GM18505 (cell line): ENCODE measurements at regions not wholly inside any gene's neighbourhood (a gene's known extent, or its start where the extent isn't known, plus 50 kb on each side); places are given as distances from the start of the nearest gene placed in this dataset.
A peak's percentile ranks its signal among the peaks of the same experiment; 100 is the strongest.

Experiments used
- ATAC-seq: cut with Tn5 transposase; IDR thresholded peaks from one replicate; pipeline ENCODE4 v1.9.1; 2021; ENCODE audit not compliant: unreplicated experiment
- POLR2A ChIP-seq: IDR thresholded peaks from 4 replicates; pipeline ENCODE4 v1.6.1; 2011; ENCODE audit warnings: borderline replicate concordance; ENCODE audit not compliant: insufficient read depth, insufficient read length; ENCODE audit errors: extremely low read depth

- no peak for TF ChIP-seq POLR2A
These were observed 194.6 kb upstream of the RBPJ start for GRCh38 chr4:26126143-26126718.

GRCh38 chr4:26126994-26127393 lies 193.8 kb upstream of the RBPJ start:
- ATAC-seq = no peak

More at GRCh38 chr4:26126143-26126718, 194.6 kb upstream of the RBPJ start:
- ATAC-seq = peak; percentile 56

DNA sequence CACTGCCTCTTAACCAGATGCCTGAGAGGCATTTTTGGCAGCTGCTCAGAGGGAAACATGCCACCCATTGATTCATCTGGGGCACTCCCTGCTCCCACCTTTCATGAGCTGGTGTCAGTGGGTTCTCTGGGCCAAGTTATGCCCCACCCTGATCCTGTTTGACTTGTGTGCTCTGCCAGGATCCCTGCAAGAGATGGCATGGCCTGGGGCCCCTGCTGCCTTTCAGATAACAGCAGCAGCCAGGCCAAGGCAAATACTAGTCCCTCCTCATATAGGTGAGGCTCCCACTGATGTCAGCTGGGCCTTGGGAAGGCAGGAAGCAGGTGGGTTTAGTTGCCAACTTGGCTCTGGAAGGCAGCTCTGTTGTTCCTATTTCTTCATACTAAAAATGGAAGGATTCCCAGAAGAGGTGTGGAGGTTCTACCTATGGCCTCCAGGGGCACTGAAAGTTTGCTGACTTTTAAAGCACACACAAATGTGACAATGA lies 192.9 kb upstream of the RBPJ start:
- no peak for TF ChIP-seq POLR2A
- ATAC-seq = no peak

More at GRCh38 chr4:26126994-26127393, 193.8 kb upstream of the RBPJ start:
- TF ChIP-seq POLR2A = no peak

GRCh38 chr4:26130173-26130572 lies 190.6 kb upstream of the RBPJ start:
- peak; percentile 65 for ATAC-seq
- TF ChIP-seq POLR2A = no peak

- no peak for TF ChIP-seq POLR2A
- no peak for ATAC-seq
These were observed 189.9 kb upstream of the RBPJ start for GRCh38 chr4:26130841-26131432.

- peak; percentile 51 for ATAC-seq
- TF ChIP-seq POLR2A = no peak
These were observed 189.1 kb upstream of the RBPJ start for GRCh38 chr4:26131711-26132110.

- ATAC-seq = no peak
- TF ChIP-seq POLR2A = no peak
These were observed 188.0 kb upstream of the RBPJ start for GRCh38 chr4:26132858-26133257.

DNA sequence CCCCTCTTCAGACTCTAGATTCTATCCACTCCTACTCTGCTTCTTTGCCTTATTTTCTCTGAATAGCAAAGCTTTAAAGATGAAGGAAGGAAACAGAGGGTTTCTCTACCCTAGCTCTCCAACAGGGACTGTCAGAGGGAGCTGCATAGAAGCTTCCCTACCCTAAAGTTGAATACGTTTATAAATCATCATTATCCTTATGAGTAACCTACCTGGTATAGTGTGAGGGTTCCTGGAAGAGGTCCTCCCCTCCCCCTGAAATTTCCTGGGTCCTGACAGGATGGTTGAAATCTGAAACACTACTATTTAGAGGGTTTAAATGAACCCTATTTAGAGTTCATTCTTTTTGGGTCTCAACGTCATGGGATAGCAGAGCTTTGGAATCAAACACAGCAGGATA lies 187.0 kb upstream of the RBPJ start:
- ATAC-seq = no peak
- TF ChIP-seq POLR2A = no peak

DNA sequence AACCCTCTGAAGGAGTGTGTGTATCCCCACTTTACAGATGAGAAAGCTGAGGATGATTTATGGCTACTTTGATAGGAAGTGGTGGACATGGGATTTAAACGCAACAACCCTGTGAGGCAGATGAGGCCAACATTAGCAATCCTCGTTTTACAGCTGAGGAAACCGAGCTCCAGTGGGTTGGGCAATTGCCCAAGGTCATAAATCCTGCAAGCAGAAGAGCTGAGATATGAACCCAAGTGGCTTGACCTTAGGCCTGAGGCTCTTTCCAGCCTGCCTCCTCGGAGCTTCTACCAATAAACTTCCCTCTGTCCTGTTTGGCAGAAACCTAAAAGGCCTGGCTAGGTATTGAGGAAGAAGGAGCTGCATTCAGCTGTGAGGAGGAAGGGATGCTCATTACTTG lies 185.5 kb upstream of the RBPJ start:
- ATAC-seq = no peak
- no peak for TF ChIP-seq POLR2A

- no peak for ATAC-seq
- TF ChIP-seq POLR2A = no peak
These were observed 184.2 kb upstream of the RBPJ start for GRCh38 chr4:26136615-26137014.

DNA sequence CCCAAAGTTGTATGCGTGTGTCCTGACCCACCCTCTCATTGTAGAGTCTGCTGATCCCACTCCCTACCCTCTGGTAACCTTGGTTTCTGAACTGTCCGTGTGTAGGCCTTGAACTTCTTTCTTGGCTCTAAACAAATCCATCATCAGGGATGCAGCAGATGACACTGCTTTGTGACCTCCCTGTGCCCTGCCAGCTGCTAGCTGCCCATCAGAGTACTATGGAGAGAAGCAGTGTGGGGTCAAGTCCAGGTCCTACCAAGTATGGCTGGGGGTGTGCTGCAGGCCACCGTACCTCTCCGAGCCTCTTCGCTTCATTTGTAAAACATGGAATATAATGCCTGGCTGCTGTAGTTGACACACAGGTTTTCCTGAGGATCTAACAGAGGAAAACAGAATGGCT lies 183.5 kb upstream of the RBPJ start:
- ATAC-seq = no peak
- TF ChIP-seq POLR2A = no peak

DNA sequence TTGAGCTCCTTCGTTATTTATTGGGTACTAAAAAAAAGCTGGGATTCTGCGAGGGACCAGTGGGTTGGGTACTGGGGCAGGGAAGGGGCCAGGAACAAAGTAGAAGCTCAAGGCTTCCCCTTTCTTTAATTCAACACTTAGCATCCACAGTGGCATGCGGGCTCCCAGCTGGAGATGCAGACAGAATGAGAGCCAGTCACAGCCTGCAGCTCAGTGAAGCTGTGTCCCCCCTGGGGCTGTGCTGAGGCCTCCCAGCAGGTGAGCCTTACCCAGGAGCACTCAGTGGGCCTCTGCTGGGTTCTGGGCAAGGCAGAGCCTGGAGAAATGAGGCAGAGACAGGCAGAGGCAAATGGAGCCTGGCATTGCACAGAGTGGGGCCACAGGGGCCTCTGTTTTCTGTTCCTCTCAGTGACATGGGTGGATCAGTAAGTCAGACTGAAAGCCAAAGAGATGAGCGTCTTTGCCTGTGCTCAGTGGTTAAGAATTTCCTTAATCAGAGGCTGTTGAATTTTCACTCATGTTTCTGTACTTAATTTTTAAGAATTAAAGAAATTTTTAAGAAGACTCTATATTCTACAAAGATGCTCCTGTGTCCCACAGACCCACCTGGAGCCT lies 181.4 kb upstream of the RBPJ start:
- no peak for ATAC-seq

DNA sequence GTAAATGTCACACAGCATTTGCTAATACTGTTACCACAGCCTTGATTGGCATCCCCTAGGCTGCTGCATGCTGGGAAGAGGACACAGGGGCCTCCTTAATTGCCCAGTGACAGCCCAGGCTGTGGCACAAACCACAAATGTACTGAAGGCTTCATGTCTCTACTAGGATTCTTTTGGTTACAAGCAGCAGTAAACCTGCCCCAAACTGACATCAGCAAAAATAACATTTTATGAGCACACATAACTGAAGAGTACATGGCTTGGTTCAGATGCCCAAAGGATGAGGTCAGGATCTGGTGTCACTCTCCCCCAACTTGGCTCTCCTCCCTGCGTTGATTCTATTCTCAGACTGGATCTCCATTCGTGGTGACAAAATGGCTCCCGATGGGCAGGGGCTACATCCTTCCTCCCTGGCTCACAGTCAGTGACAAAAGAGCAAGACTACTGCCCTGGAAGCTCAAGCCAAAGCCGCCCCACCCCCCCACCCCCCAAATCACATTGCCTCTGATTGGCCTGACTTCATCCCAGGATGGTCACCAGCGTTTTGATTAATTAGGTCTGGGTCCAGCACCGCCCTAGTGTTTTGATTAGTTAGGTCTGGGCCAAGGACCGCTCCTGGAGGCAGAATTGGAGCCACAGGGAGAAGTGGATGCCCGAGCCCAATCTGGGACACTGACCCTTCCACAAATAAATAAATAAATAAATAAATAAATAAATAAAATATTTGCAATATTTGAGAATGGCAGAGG lies 180.5 kb upstream of the RBPJ start:
- ATAC-seq = no peak
- TF ChIP-seq POLR2A = no peak

More for the DNA sequence above, 181.4 kb upstream of the RBPJ start:
- TF ChIP-seq POLR2A = no peak
